ENCODE measurements at regions not wholly inside any gene's neighbourhood (a gene's known extent, or its start where the extent isn't known, plus 50 kb on each side); places are given as distances from the start of the nearest gene placed in this dataset.

- in situ Hi-C loops (cut with HindIII; ENCODE audit: low sequenced_read_pairs), result no loop called here
- H3K4me3 ChIP-seq (ENCODE audit: low read depth, low read length), result no peak overlapping the region
- no peak for TF ChIP-seq CTCF (IDR thresholded peaks at IDR 0.05; ENCODE audit: low read depth, low read length)
- DNase-seq (ENCODE audit: low read depth, low spot score), result no peak
Measured at GRCh38 chr5:169512385-169512784, 71.2 kb upstream of the SPDL1 start.

GRCh38 chr5:169511708-169512107, 71.9 kb upstream of the SPDL1 start:
- in situ Hi-C loops (cut with HindIII; ENCODE audit: low sequenced_read_pairs), result no loop called here
- no peak overlapping the region for H3K4me3 ChIP-seq (ENCODE audit: low read depth, low read length)
- DNase-seq (ENCODE audit: low read depth, low spot score), result no peak
- TF ChIP-seq CTCF (IDR thresholded peaks at IDR 0.05; ENCODE audit: low read depth, low read length), result no peak

GRCh38 chr5:169507051-169507450, 76.5 kb upstream of the SPDL1 start:
- in situ Hi-C loops (cut with HindIII; ENCODE audit: low sequenced_read_pairs), result no loop called here

GRCh38 chr5:169503886-169504285, 79.7 kb upstream of the SPDL1 start:
- no peak for DNase-seq (ENCODE audit: low read depth, low spot score)
- TF ChIP-seq CTCF (IDR thresholded peaks at IDR 0.05; ENCODE audit: low read depth, low read length), result no peak
- no peak overlapping the region for H3K4me3 ChIP-seq (ENCODE audit: low read depth, low read length)
- in situ Hi-C loops (cut with HindIII; ENCODE audit: low sequenced_read_pairs), result no loop called here

More at GRCh38 chr5:169507051-169507450, 76.5 kb upstream of the SPDL1 start:
- DNase-seq (ENCODE audit: low read depth, low spot score), result no peak
- no peak overlapping the region for H3K4me3 ChIP-seq (ENCODE audit: low read depth, low read length)
- TF ChIP-seq CTCF (IDR thresholded peaks at IDR 0.05; ENCODE audit: low read depth, low read length), result no peak

- no peak for TF ChIP-seq CTCF (IDR thresholded peaks at IDR 0.05; ENCODE audit: low read depth, low read length)
- in situ Hi-C loops (cut with HindIII; ENCODE audit: low sequenced_read_pairs), result no loop called here
- no peak for DNase-seq (ENCODE audit: low read depth, low spot score)
- no peak overlapping the region for H3K4me3 ChIP-seq (ENCODE audit: low read depth, low read length)
Measured at GRCh38 chr5:169499990-169500505, 83.5 kb upstream of the SPDL1 start.

GRCh38 chr5:169496878-169497277, 86.7 kb upstream of the SPDL1 start:
- DNase-seq (ENCODE audit: low read depth, low spot score), result no peak
- in situ Hi-C loops (cut with HindIII; ENCODE audit: low sequenced_read_pairs), result no loop called here
- no peak for TF ChIP-seq CTCF (IDR thresholded peaks at IDR 0.05; ENCODE audit: low read depth, low read length)
- H3K4me3 ChIP-seq (ENCODE audit: low read depth, low read length), result no peak overlapping the region
